Omental fat pad (tissue), 3 donors: ENCODE measurements at regions not wholly inside any gene's neighbourhood (a gene's known extent, or its start where the extent isn't known, plus 50 kb on each side); places are given as distances from the start of the nearest gene placed in this dataset.

Experiments used
- ATAC-seq: fragments of 150-250 bp; one replicate; pipeline ENCODE4 v1.9.1; 2016; ENCODE audit warnings: mild to moderate bottlenecking, moderate library complexity; ENCODE audit not compliant: low FRiP score
- DNase-seq: peaks from one replicate; pipeline ENCODE4 v3.0.0-alpha.2; 2019; ENCODE audit warnings: low spot score
- CTCF ChIP-seq, 3 donors: fragments of 450-650 bp; IDR thresholded peaks; one replicate each; pipeline ENCODE4 v1.5.1; 2016 to 2017; ENCODE audit warnings: antibody characterized with exemption in 3 of 3, mild to moderate bottlenecking in 3 of 3, moderate library complexity in 2 of 3

GRCh38 chr15:57767481-57767880 is 61.0 kb downstream of the POLR2M start:
- TF ChIP-seq CTCF (IDR thresholded peaks at IDR 0.05) = no peak
- DNase-seq (no peak), ATAC-seq (no peak)

- ATAC-seq (no peak), DNase-seq (no peak)
- no peak for TF ChIP-seq CTCF (IDR thresholded peaks at IDR 0.05)
Measured at GRCh38 chr15:57769266-57769665, 62.8 kb downstream of the POLR2M start.

GRCh38 chr15:57770495-57770894 is 64.0 kb downstream of the POLR2M start:
- no peak for TF ChIP-seq CTCF (IDR thresholded peaks at IDR 0.05)
- DNase-seq = no peak
- no peak for ATAC-seq

- ATAC-seq (no peak), DNase-seq (no peak)
- no peak for TF ChIP-seq CTCF (IDR thresholded peaks at IDR 0.05)
Measured at GRCh38 chr15:57772223-57772957, 65.9 kb downstream of the POLR2M start.

- no peak for DNase-seq
- no peak for TF ChIP-seq CTCF (IDR thresholded peaks at IDR 0.05)
- no peak for ATAC-seq
Measured at GRCh38 chr15:57773051-57773450, 66.5 kb downstream of the POLR2M start.

- ATAC-seq (no peak), DNase-seq (no peak)
- no peak for TF ChIP-seq CTCF (IDR thresholded peaks at IDR 0.05)
Measured at GRCh38 chr15:57777003-57777402, 70.5 kb downstream of the POLR2M start.

- ATAC-seq (no peak), DNase-seq (no peak)
- TF ChIP-seq CTCF (IDR thresholded peaks at IDR 0.05) = no peak
Measured at GRCh38 chr15:57780471-57780870, 74.0 kb downstream of the POLR2M start.
